RWPE1 (cell line): ENCODE measurements at regions not wholly inside any gene's neighbourhood (a gene's known extent, or its start where the extent isn't known, plus 50 kb on each side); places are given as distances from the start of the nearest gene placed in this dataset.
A peak's percentile ranks its signal among the peaks of the same experiment; 100 is the strongest.

Experiments used
- CTCF ChIA-PET: fragments of 350-600 bp; sonication (Branson Sonifier 250); formaldehyde crosslinking; extraction: SDS; loops from one replicate; lab custom pipeline; 2021; lab: Yijun Ruan, JAX
- POLR2A ChIA-PET: fragments of 400-600 bp; formaldehyde crosslinking; extraction: SDS; loops from one replicate; lab custom pipeline; 2020; ENCODE audit warnings: antibody characterized with exemption; ENCODE audit not compliant: low non-redundant PET; lab: Yijun Ruan, JAX
- DNase-seq: peaks from one replicate; pipeline ENCODE4 v3.0.0; 2012; ENCODE audit warnings: low spot score
- H3K27ac ChIP-seq: fragments of 450-650 bp; 2 replicates; pipeline ENCODE4 v1.5.1; 2017
- CTCF ChIP-seq: fragments of 450-650 bp; conservative IDR thresholded peaks from 2 replicates; pipeline ENCODE4 v1.5.1; 2017; ENCODE audit warnings: low read depth, mild to moderate bottlenecking

- CTCF ChIA-PET = no interaction called here
- POLR2A ChIA-PET = no interaction called here
- no peak for TF ChIP-seq CTCF
- H3K27ac ChIP-seq = no peak overlapping the region
- no peak for DNase-seq
These were observed 128.4 kb downstream of the ENGASE start for GRCh38 chr17:79203016-79203415.

- no peak for DNase-seq
- no peak overlapping the region for H3K27ac ChIP-seq
- no peak for TF ChIP-seq CTCF
- ChIA-PET CTCF (interaction anchor here (0.6 kb wide), 1 partner anchor 80 kb away, joined by 12 read pairs; no protein-coding TSS in a partner anchor), POLR2A (no interaction called here)
These were observed 127.9 kb downstream of the ENGASE start for GRCh38 chr17:79202480-79202879.

GRCh38 chr17:79201536-79202227 lies 127.1 kb downstream of the ENGASE start:
- ChIA-PET POLR2A (no interaction called here), CTCF (interaction anchor here (0.6 kb wide), 1 partner anchor 81 kb away, joined by 12 read pairs; no protein-coding TSS in a partner anchor)
- TF ChIP-seq CTCF = no peak
- no peak overlapping the region for H3K27ac ChIP-seq
- peak; percentile 57 for DNase-seq

GRCh38 chr17:79201119-79201518 lies 126.5 kb downstream of the ENGASE start:
- no peak for TF ChIP-seq CTCF
- DNase-seq = no peak
- ChIA-PET CTCF (no interaction called here), POLR2A (no interaction called here)
- H3K27ac ChIP-seq = no peak overlapping the region

GRCh38 chr17:79196913-79197312 lies 122.3 kb downstream of the ENGASE start:
- CTCF ChIA-PET = interaction anchor here (0.6 to 0.9 kb wide), 2 partner anchors 191 to 1177 kb away, joined by 3 to 5 read pairs; no protein-coding TSS in a partner anchor
- no peak for DNase-seq
- TF ChIP-seq CTCF = no peak
- H3K27ac ChIP-seq = no peak overlapping the region
- POLR2A ChIA-PET = no interaction called here

GRCh38 chr17:79192503-79193351 lies 118.1 kb downstream of the ENGASE start:
- ChIA-PET POLR2A (interaction anchor here (0.5 kb wide), 1 partner anchor 9 kb away, joined by 3 read pairs; no protein-coding TSS in a partner anchor), CTCF (interaction anchor here (7.0 kb wide), 1 partner anchor 199 kb away, joined by 88 read pairs; no protein-coding TSS in a partner anchor)
- H3K27ac ChIP-seq = no peak overlapping the region
- no peak for TF ChIP-seq CTCF
- peak; percentile 58 for DNase-seq
